ENCODE measurements at regions not wholly inside any gene's neighbourhood (a gene's known extent, or its start where the extent isn't known, plus 50 kb on each side); places are given as distances from the start of the nearest gene placed in this dataset.

DNA sequence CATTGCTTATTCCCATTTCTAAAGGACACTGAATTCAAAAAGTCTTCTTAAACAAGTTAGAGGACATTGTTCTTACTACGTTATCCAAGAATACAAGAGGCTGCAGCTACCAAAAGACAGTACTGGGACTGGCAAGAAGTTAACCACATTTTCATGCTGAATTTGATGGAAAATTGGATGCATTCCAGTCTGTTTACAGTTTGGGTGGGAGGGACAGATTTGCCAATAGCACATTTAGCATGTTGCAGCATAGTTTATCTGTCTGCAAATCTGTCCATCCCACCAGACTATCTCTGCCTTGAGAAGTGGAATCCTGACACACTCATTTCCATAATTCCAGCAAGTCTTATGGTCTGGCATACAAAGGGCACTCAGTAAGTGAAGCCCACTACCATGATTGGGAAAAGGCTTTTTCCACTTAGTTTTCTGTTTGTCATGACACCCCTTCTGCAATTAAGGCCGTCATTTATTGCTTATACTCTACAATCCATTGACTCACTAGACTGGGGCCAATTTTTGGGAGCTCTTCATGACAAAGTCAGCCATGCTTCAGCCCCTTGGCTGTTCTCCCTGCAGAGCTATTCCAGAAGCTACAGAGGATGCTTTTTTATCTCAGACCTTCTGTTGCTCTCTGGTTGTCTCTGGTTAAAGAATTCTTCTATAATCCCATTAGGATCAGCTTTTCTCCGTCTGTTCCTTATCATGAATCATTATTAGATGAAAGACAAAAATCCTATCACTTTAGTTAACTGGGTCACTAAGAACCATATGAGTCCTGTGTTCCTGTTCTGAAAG, 355.8 kb upstream of the PTBP2 start:
- TF ChIP-seq EZH2 (IDR thresholded peaks at IDR 0.05; ENCODE audit: insufficient read depth, poor library complexity, severe bottlenecking), result no peak
- TF ChIP-seq EZH2phosphoT487 (IDR thresholded peaks at IDR 0.05; ENCODE audit: insufficient read depth, low read depth), result no peak
- in situ Hi-C loops (cut with MboI), result no loop called here
- Histone ChIP-seq H4K20me1 (ENCODE audit: insufficient read depth) (no peaks in the 10 kb centered on the region), H3F3A (ENCODE audit: insufficient read depth) (peaks cover 55% of the 10 kb centered on the region), H3K4me3 (no peak overlapping the region), H3K27me3 (replicated peaks; ENCODE audit: insufficient read depth) (no peaks in the 10 kb centered on the region), H3K27ac (no peak overlapping the region), H3K9me2 (ENCODE audit: insufficient read depth) (no peaks in the 10 kb centered on the region), H3K79me2 (ENCODE audit: insufficient read depth) (no peaks in the 10 kb centered on the region), H3K9me3 (ENCODE audit: low read depth) (no peaks in the 10 kb centered on the region), H2AFZ (no peak overlapping the region), H3K4me1 (ENCODE audit: insufficient read depth) (peaks cover 72% of the 10 kb centered on the region), H3K4me2 (ENCODE audit: unreplicated experiment) (no peak overlapping the region), H3K36me3 (ENCODE audit: low read depth) (no peaks in the 10 kb centered on the region), H3K9ac (no peak overlapping the region)
- WGBS, 2 experiments (ENCODE audit: low coverage in 1 of 2, low lambda C conversion rate in 2 of 2, missing lambda C conversion rate in 2 of 2), result 71% methylated on average over 3 of the region's 3 CpGs
- peak; percentile 24 for DNase-seq

DNA sequence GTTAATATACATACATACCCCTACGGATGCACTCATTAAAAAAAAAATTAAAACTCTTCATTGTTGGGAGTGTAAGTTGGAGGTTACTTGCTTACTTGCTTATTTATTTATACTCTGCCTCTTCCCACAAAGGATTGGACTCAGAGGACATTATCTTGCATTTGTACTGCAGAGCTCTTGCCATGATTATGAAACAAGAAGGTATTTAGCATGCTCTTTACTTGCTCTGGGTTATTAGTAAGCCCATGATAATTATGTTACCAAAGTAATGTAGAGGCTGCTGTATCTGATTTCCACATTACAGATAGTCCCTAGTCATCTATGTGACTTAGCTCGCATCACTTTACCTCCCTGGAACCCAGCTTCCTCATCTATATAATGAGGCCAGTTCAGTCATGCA, 355.1 kb upstream of the PTBP2 start:
- in situ Hi-C loops (cut with MboI), result no loop called here
- WGBS, 2 experiments (ENCODE audit: low coverage in 1 of 2, low lambda C conversion rate in 2 of 2, missing lambda C conversion rate in 2 of 2), result 77 to 84% methylated on average over 2 of the region's 2 CpGs
- Histone ChIP-seq H2AFZ (no peak overlapping the region), H3K27me3 (replicated peaks; ENCODE audit: insufficient read depth) (no peaks in the 10 kb centered on the region), H3K79me2 (ENCODE audit: insufficient read depth) (no peaks in the 10 kb centered on the region), H3F3A (ENCODE audit: insufficient read depth) (peaks cover 53% of the 10 kb centered on the region), H3K9me2 (ENCODE audit: insufficient read depth) (no peaks in the 10 kb centered on the region), H4K20me1 (ENCODE audit: insufficient read depth) (no peaks in the 10 kb centered on the region), H3K4me2 (ENCODE audit: unreplicated experiment) (no peak overlapping the region), H3K9ac (no peak overlapping the region), H3K4me1 (ENCODE audit: insufficient read depth) (peaks cover 75% of the 10 kb centered on the region), H3K36me3 (ENCODE audit: low read depth) (no peaks in the 10 kb centered on the region), H3K27ac (no peak overlapping the region), H3K4me3 (no peak overlapping the region), H3K9me3 (ENCODE audit: low read depth) (no peaks in the 10 kb centered on the region)
- DNase-seq, result peak; percentile 45
- TF ChIP-seq EZH2 (IDR thresholded peaks at IDR 0.05; ENCODE audit: insufficient read depth, poor library complexity, severe bottlenecking), result no peak
- TF ChIP-seq EZH2phosphoT487 (IDR thresholded peaks at IDR 0.05; ENCODE audit: insufficient read depth, low read depth), result no peak

DNA sequence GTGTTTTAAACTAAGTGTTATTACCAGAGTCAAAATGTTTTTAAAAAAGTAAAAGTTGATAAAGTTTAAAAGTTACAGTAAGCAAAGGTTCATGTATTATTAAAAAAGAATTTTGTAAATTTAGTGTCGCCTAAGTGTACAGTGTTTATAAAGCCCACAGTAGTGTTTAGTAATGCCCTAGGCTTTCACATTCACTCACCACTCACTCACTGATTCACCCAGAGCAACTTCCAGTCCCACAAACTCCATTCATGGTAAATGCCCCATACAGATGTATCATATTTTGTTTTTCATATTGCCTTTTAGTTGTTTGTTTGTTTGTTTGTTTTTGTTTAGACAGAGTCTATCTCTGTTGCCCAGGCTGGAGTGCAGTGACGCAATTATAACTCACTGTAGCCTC, 353.8 kb upstream of the PTBP2 start:
- DNase-seq, result peak; percentile 38
- no peak overlapping the region for H3K27ac ChIP-seq
- WGBS, 2 experiments (ENCODE audit: low coverage in 1 of 2, low lambda C conversion rate in 2 of 2, missing lambda C conversion rate in 2 of 2), result 68 to 75% methylated on average over 2 of the region's 2 CpGs

DNA sequence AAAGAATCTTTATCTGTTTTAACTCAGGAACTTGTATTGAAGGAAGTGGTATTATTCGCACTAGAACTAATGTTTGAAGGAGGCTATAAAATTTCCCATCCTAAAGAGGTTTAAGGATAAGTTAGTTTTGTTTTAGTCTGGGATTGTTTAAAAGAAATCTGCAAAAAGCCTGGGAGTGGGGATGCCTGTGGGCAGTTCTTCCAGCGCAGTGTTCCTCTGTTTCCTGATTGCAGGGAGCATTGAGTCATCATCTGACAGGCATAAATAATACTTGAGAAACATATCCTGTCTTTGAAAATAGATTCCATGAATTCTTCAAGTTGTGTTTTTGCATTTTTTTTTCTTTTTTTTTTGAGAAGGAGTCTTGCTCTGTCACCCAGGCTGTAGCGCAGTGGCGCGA, 350.8 kb upstream of the PTBP2 start:
- H3K4me3 ChIP-seq, result 0 out of 2 replicates have a peak overlapping the region, but pooled peaks have one; percentile 4
- H3K36me3 ChIP-seq (ENCODE audit: low read depth), result no peaks in the 10 kb centered on the region
- TF ChIP-seq EZH2 (IDR thresholded peaks at IDR 0.05; ENCODE audit: insufficient read depth, poor library complexity, severe bottlenecking) (no peak), EZH2phosphoT487 (IDR thresholded peaks at IDR 0.05; ENCODE audit: insufficient read depth, low read depth) (no peak)
- in situ Hi-C loops (cut with MboI), result no loop called here
- peaks cover 47% of the 10 kb centered on the region for H3K4me1 ChIP-seq (ENCODE audit: insufficient read depth)
- H2AFZ ChIP-seq, result no peak overlapping the region
- no peaks in the 10 kb centered on the region for H4K20me1 ChIP-seq (ENCODE audit: insufficient read depth)
- H3K27ac ChIP-seq, result peak overlapping the region; percentile 11; the same call in 1 of the 2 replicates
- peak overlapping the region; percentile 64 for H3K4me2 ChIP-seq (ENCODE audit: unreplicated experiment)
- H3K9me2 ChIP-seq (ENCODE audit: insufficient read depth), result no peaks in the 10 kb centered on the region
- no peaks in the 10 kb centered on the region for H3K79me2 ChIP-seq (ENCODE audit: insufficient read depth)
- H3K9ac ChIP-seq, result no peak overlapping the region
- peaks cover 25% of the 10 kb centered on the region for H3F3A ChIP-seq (ENCODE audit: insufficient read depth)
- peak; percentile 67 for DNase-seq
- no peaks in the 10 kb centered on the region for H3K9me3 ChIP-seq (ENCODE audit: low read depth)
- WGBS, 2 experiments (ENCODE audit: low coverage in 1 of 2, low lambda C conversion rate in 2 of 2, missing lambda C conversion rate in 2 of 2), result 12 to 16% methylated on average over 5 of the region's 5 CpGs
- no peaks in the 10 kb centered on the region for H3K27me3 ChIP-seq (replicated peaks; ENCODE audit: insufficient read depth)

More for the DNA sequence above, 353.8 kb upstream of the PTBP2 start:
- TF ChIP-seq EZH2phosphoT487 (IDR thresholded peaks at IDR 0.05; ENCODE audit: insufficient read depth, low read depth), result no peak
- TF ChIP-seq EZH2 (IDR thresholded peaks at IDR 0.05; ENCODE audit: insufficient read depth, poor library complexity, severe bottlenecking), result no peak
- Histone ChIP-seq H3K4me3 (no peak overlapping the region), H3K9me2 (ENCODE audit: insufficient read depth) (no peaks in the 10 kb centered on the region), H3F3A (ENCODE audit: insufficient read depth) (peaks cover 43% of the 10 kb centered on the region), H2AFZ (no peak overlapping the region), H3K9me3 (ENCODE audit: low read depth) (no peaks in the 10 kb centered on the region), H3K79me2 (ENCODE audit: insufficient read depth) (no peaks in the 10 kb centered on the region), H3K9ac (no peak overlapping the region), H4K20me1 (ENCODE audit: insufficient read depth) (no peaks in the 10 kb centered on the region), H3K4me2 (ENCODE audit: unreplicated experiment) (no peak overlapping the region), H3K4me1 (ENCODE audit: insufficient read depth) (peaks cover 65% of the 10 kb centered on the region), H3K27me3 (replicated peaks; ENCODE audit: insufficient read depth) (no peaks in the 10 kb centered on the region), H3K36me3 (ENCODE audit: low read depth) (no peaks in the 10 kb centered on the region)
- in situ Hi-C loops (cut with MboI), result no loop called here
